ENCODE measurements at regions not wholly inside any gene's neighbourhood (a gene's known extent, or its start where the extent isn't known, plus 50 kb on each side); places are given as distances from the start of the nearest gene placed in this dataset.
"Not testable (repeated sequence)": the region's sequence is repeated elsewhere in the genome, so short reads cannot be mapped to it uniquely, and the experiment has no call there.

DNA sequence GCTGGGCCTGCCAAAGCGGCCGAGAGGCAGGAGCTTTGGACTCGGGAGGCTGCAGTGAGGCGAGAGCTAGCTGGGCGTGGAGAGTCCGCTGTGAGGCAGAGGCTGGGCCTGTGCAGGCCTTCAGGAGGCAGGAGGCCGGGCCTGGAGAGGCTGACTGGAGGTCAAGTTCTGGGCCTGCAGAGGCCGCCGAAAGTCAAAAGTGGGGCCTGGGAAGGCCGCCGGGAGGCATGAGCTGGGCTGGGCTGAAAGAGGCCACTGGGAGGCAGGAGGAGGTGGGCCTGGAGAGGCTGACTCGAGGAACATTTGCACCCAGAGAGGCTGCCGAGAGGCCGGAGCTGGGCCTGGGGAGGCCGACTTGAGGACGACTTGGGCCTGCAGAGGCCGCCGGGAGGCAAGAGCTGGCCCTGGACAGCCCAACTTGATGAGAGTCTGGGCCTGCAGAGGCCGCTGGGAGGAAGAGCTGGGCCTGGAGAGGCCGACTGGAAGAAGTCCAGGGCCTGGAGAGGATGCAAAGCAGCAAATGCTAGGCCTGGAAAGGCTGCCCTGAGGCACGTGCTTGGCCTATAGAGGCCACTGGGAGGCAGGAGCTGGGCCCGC is 72.7 kb upstream of the COBL start:
- DNase-seq, result not testable (repeated sequence)

DNA sequence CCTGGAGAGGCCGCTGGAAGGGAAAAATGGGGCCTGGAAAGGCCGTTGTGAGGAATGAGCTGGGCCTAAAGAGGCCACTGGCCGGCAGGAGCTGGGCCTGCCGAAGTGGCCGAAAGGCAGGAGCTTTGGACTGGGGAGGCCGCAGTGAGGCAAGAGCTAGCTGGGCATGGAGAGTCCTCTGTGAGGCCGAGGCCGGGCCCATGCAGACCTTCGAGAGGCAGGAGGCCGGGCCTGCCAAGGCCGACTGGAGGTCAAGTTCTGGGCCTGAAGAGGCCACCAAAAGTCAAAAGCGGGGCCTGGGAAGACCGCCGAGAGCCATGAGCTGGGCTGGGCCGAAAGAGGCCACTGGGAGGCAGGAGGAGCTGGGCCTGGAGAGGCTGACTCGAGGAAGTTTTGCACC is 71.6 kb upstream of the COBL start:
- DNase-seq, result not testable (repeated sequence)

GRCh38 chr7:51386806-51387568 is 70.4 kb upstream of the COBL start:
- not testable (repeated sequence) for DNase-seq

GRCh38 chr7:51386184-51386583 is 69.6 kb upstream of the COBL start:
- not testable (repeated sequence) for DNase-seq

- not testable (repeated sequence) for DNase-seq
Observed at GRCh38 chr7:51382243-51382642, 65.6 kb upstream of the COBL start.

- DNase-seq, result no peak
Observed at GRCh38 chr7:51376420-51377092, 59.9 kb upstream of the COBL start.

- DNase-seq, result no peak
Observed at GRCh38 chr7:51374936-51375335, 58.3 kb upstream of the COBL start.

GRCh38 chr7:51373607-51374006 is 57.0 kb upstream of the COBL start:
- DNase-seq, result not testable (repeated sequence)

GRCh38 chr7:51369746-51370145 is 53.1 kb upstream of the COBL start:
- no peak for DNase-seq

DNA sequence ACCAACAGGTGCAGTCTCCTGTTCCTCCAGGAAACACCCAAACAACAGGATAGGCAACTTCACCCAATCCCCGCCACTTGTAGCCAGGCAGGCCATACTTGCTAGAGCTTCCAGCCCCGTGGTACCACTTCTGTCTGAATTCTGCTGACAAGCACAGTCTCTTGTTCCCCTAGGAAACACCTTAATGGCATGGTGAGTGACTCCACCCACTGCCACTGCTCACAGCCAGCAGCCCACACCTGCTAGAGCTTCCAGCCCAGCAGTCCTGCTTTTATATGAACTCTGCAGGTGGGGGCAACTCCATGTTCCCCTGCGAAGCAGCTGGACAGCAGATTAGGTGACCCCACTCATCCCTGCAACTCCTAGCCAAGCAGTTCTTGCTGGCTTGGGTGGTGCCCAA is 52.6 kb upstream of the COBL start:
- not testable (repeated sequence) for DNase-seq

DNA sequence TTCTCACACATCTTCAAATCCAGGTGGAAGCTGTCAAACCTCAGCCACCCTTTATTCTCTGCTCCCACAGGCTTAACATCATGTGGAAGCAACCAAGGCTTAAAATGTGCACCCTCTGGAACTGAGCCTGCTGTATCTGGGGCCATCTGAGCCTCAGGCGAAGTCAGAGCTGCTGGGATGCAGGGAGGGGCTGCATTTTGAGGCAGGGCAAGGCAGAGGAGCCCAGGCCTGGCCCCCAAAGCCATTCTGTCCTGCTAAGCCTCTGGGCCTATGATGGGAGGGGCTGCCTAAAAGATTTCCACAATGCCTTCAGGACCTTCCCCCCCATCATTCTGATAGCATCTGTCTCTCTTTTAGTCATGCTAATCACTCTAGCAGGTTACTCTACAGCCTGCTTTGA is 51.7 kb upstream of the COBL start:
- no peak for DNase-seq

GRCh38 chr7:51367614-51367968 is 51.0 kb upstream of the COBL start:
- no peak for DNase-seq

- DNase-seq, result peak in 1 of 2 donors; percentile 6
Observed at GRCh38 chr7:51366930-51367613, 50.5 kb upstream of the COBL start.

Measured in CD4-positive, alpha-beta T cell treated with Interferon alpha-2 for 1 hour (primary cell).